ENCODE measurements at regions not wholly inside any gene's neighbourhood (a gene's known extent, or its start where the extent isn't known, plus 50 kb on each side); places are given as distances from the start of the nearest gene placed in this dataset.

GRCh38 chr6:134368670-134369069 is 50.8 kb upstream of the SGK1 start:
- Histone ChIP-seq H3K9ac (ENCODE audit: low read depth, low read length, poor library complexity, severe bottlenecking) (no peak overlapping the region), H4K20me1 (ENCODE audit: insufficient read depth, low read length, poor library complexity, severe bottlenecking) (no peaks in the 10 kb centered on the region), H3K4me3 (ENCODE audit: low read length, poor library complexity, severe bottlenecking) (no peak overlapping the region), H3K36me3 (ENCODE audit: insufficient read depth, low read length) (no peaks in the 10 kb centered on the region), H3K4me1 (ENCODE audit: insufficient read depth, low read length, poor library complexity, severe bottlenecking) (no peaks in the 10 kb centered on the region), H3K27me3 (ENCODE audit: insufficient read depth, low read length, poor library complexity, severe bottlenecking) (no peaks in the 10 kb centered on the region), H2AFZ (ENCODE audit: low read length) (no peak overlapping the region), H3K9me2 (replicated peaks; ENCODE audit: low read depth, low read length) (no peaks in the 10 kb centered on the region), H3K4me2 (ENCODE audit: low read depth, low read length, poor library complexity, severe bottlenecking) (no peak overlapping the region), H3K79me2 (ENCODE audit: insufficient read depth, low read length) (no peaks in the 10 kb centered on the region), H3F3A (ENCODE audit: low read depth) (no peaks in the 10 kb centered on the region), H3K9me3 (ENCODE audit: insufficient read depth, low read depth, low read length) (no peaks in the 10 kb centered on the region)
- TF ChIP-seq CTCF (conservative IDR thresholded peaks at IDR 0.05; ENCODE audit: low read length), result no peak

Data from Loucy (cell line).